ENCODE measurements at regions not wholly inside any gene's neighbourhood (a gene's known extent, or its start where the extent isn't known, plus 50 kb on each side); places are given as distances from the start of the nearest gene placed in this dataset.

GRCh38 chr2:40531359-40531758 is 79.5 kb upstream of the SLC8A1 start:
- no peaks in the 10 kb centered on the region for H3K27me3 ChIP-seq (replicated peaks; ENCODE audit: insufficient read depth, low read depth, low read length, poor library complexity)
- no peak for TF ChIP-seq CTCF (conservative IDR thresholded peaks at IDR 0.05; ENCODE audit: low read depth, low read length)
- no peak for TF ChIP-seq EZH2 (IDR thresholded peaks at IDR 0.05; ENCODE audit: borderline replicate concordance, low read depth, low read length, poor library complexity, severe bottlenecking)
- no peaks in the 10 kb centered on the region for H3K4me1 ChIP-seq (ENCODE audit: insufficient read depth, low read length, poor library complexity, severe bottlenecking)
- BruUV-seq (replicated peaks) = no TSS peak
- H3K36me3 ChIP-seq (ENCODE audit: insufficient read depth, low read length, poor library complexity, severe bottlenecking) = no peaks in the 10 kb centered on the region
- H3K9me3 ChIP-seq (ENCODE audit: low read depth, low read length, poor library complexity, severe bottlenecking) = no peaks in the 10 kb centered on the region
- no peak overlapping the region for H3K4me3 ChIP-seq (ENCODE audit: low read depth, low read length, poor library complexity, severe bottlenecking)
- intact Hi-C loops (cut with micrococcal nuclease; ENCODE audit: unreplicated experiment) = no loop called here
- DNase-seq (ENCODE audit: low spot score) = no peak
- H3K27ac ChIP-seq (ENCODE audit: low read depth, low read length, poor library complexity, severe bottlenecking) = no peak overlapping the region
- POLR2A ChIA-PET (ENCODE audit: low non-redundant PET) = no interaction called here
- CTCF ChIA-PET = no interaction called here

DNA sequence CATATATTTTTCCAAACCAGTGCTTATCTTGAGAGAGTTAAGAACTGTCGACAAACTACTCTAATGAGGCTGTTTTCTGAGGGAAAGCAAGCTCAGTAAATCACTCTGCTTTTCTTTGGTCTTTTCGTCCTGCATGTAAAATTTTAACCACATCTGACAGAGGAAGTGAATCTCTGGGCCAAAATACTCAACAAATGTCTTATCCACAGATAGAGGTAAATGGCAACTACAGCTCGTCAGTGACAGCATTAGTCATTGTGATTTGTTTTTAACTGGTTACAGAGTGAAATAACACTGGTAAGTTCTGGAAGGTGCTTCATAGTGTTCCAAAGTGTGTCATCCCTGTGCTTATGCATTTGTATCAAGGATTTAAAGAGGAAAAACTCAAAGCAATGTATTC is 82.6 kb upstream of the SLC8A1 start:
- no peak overlapping the region for H3K27ac ChIP-seq (ENCODE audit: low read depth, low read length, poor library complexity, severe bottlenecking)
- no peak overlapping the region for H3K4me3 ChIP-seq (ENCODE audit: low read depth, low read length, poor library complexity, severe bottlenecking)
- no peak for DNase-seq (ENCODE audit: low spot score)
- H3K36me3 ChIP-seq (ENCODE audit: insufficient read depth, low read length, poor library complexity, severe bottlenecking) = no peaks in the 10 kb centered on the region
- intact Hi-C loops (cut with micrococcal nuclease; ENCODE audit: unreplicated experiment) = no loop called here
- no peaks in the 10 kb centered on the region for H3K27me3 ChIP-seq (replicated peaks; ENCODE audit: insufficient read depth, low read depth, low read length, poor library complexity)
- ChIA-PET POLR2A (ENCODE audit: low non-redundant PET) (no interaction called here), CTCF (no interaction called here)
- no TSS peak for BruUV-seq (replicated peaks)
- TF ChIP-seq CTCF (conservative IDR thresholded peaks at IDR 0.05; ENCODE audit: low read depth, low read length) = no peak
- TF ChIP-seq EZH2 (IDR thresholded peaks at IDR 0.05; ENCODE audit: borderline replicate concordance, low read depth, low read length, poor library complexity, severe bottlenecking) = no peak
- no peaks in the 10 kb centered on the region for H3K9me3 ChIP-seq (ENCODE audit: low read depth, low read length, poor library complexity, severe bottlenecking)
- no peaks in the 10 kb centered on the region for H3K4me1 ChIP-seq (ENCODE audit: insufficient read depth, low read length, poor library complexity, severe bottlenecking)

GRCh38 chr2:40535972-40536371 is 84.1 kb upstream of the SLC8A1 start:
- H3K9me3 ChIP-seq (ENCODE audit: low read depth, low read length, poor library complexity, severe bottlenecking) = no peaks in the 10 kb centered on the region
- no peak overlapping the region for H3K27ac ChIP-seq (ENCODE audit: low read depth, low read length, poor library complexity, severe bottlenecking)
- H3K27me3 ChIP-seq (replicated peaks; ENCODE audit: insufficient read depth, low read depth, low read length, poor library complexity) = no peaks in the 10 kb centered on the region
- intact Hi-C loops (cut with micrococcal nuclease; ENCODE audit: unreplicated experiment) = no loop called here
- no peaks in the 10 kb centered on the region for H3K36me3 ChIP-seq (ENCODE audit: insufficient read depth, low read length, poor library complexity, severe bottlenecking)
- no TSS peak for BruUV-seq (replicated peaks)
- ChIA-PET POLR2A (ENCODE audit: low non-redundant PET) (no interaction called here), CTCF (no interaction called here)
- no peak overlapping the region for H3K4me3 ChIP-seq (ENCODE audit: low read depth, low read length, poor library complexity, severe bottlenecking)
- no peaks in the 10 kb centered on the region for H3K4me1 ChIP-seq (ENCODE audit: insufficient read depth, low read length, poor library complexity, severe bottlenecking)
- TF ChIP-seq EZH2 (IDR thresholded peaks at IDR 0.05; ENCODE audit: borderline replicate concordance, low read depth, low read length, poor library complexity, severe bottlenecking) (no peak), CTCF (conservative IDR thresholded peaks at IDR 0.05; ENCODE audit: low read depth, low read length) (no peak)
- no peak for DNase-seq (ENCODE audit: low spot score)

Measured in A673 (cell line).